ENCODE measurements at regions not wholly inside any gene's neighbourhood (a gene's known extent, or its start where the extent isn't known, plus 50 kb on each side); places are given as distances from the start of the nearest gene placed in this dataset.

- TF ChIP-seq POLR2A (IDR thresholded peaks at IDR 0.05) (no peak), EP300 (IDR thresholded peaks at IDR 0.05) (no peak), POLR2AphosphoS5 (IDR thresholded peaks at IDR 0.05) (no peak)
- TF ChIP-seq, protein P1, sequence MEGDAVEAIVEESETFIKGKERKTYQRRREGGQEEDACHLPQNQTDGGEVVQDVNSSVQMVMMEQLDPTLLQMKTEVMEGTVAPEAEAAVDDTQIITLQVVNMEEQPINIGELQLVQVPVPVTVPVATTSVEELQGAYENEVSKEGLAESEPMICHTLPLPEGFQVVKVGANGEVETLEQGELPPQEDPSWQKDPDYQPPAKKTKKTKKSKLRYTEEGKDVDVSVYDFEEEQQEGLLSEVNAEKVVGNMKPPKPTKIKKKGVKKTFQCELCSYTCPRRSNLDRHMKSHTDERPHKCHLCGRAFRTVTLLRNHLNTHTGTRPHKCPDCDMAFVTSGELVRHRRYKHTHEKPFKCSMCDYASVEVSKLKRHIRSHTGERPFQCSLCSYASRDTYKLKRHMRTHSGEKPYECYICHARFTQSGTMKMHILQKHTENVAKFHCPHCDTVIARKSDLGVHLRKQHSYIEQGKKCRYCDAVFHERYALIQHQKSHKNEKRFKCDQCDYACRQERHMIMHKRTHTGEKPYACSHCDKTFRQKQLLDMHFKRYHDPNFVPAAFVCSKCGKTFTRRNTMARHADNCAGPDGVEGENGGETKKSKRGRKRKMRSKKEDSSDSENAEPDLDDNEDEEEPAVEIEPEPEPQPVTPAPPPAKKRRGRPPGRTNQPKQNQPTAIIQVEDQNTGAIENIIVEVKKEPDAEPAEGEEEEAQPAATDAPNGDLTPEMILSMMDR (IDR thresholded peaks at IDR 0.05), result no peak
- no peaks in the 10 kb centered on the region for H3K9me3 ChIP-seq
- no peaks in the 10 kb centered on the region for H3K27me3 ChIP-seq
- no peak overlapping the region for H3K27ac ChIP-seq
- ATAC-seq (ENCODE audit: low FRiP score in 2 of 2) (no peak), DNase-seq (no peak)
- H3K36me3 ChIP-seq, result no peaks in the 10 kb centered on the region
- H3K4me3 ChIP-seq, result no peak overlapping the region
- H3K4me1 ChIP-seq, result no peaks in the 10 kb centered on the region
- 60 to 61% methylated on average over 2 of the region's 3 CpGs for WGBS, 2 donors
Measured at GRCh38 chr10:130895161-130895560, 416.4 kb downstream of the TCERG1L start.

- TF ChIP-seq EP300 (IDR thresholded peaks at IDR 0.05) (no peak), POLR2A (IDR thresholded peaks at IDR 0.05) (no peak), POLR2AphosphoS5 (IDR thresholded peaks at IDR 0.05) (no peak)
- TF ChIP-seq, protein P1 (IDR thresholded peaks at IDR 0.05), result no peak
- 80 to 86% methylated on average over 2 to 5 of the region's 5 CpGs for WGBS, 2 donors
- H3K36me3 ChIP-seq, result no peaks in the 10 kb centered on the region
- H3K27ac ChIP-seq, result no peak overlapping the region
- H3K4me3 ChIP-seq, result no peak overlapping the region
- no peaks in the 10 kb centered on the region for H3K9me3 ChIP-seq
- no peak for ATAC-seq (ENCODE audit: low FRiP score in 2 of 2)
- no peaks in the 10 kb centered on the region for H3K4me1 ChIP-seq
- DNase-seq, result no peak
- H3K27me3 ChIP-seq, result no peaks in the 10 kb centered on the region
Measured at GRCh38 chr10:130897815-130898214, 413.7 kb downstream of the TCERG1L start.

DNA sequence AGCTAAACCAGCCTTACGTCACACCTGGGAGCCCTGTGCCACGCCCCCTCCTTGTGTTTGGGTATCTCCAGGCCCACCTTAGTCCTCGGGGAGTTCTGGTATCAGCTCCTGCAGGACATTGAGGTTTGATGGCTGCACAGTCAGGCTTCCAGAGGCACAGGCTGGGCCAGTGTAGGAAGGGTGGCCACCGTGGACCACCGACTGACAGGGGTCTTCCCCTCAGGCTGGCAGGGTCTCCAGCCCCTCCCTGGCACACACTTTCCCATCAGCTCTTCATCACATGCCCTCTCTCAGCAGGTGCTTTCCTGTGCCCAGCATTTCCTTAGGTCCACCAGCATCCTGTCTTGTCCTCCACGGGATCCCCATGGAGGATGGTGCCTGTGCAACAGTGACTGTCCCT, 413.1 kb downstream of the TCERG1L start:
- TF ChIP-seq, protein P1 (IDR thresholded peaks at IDR 0.05), result no peak
- H3K4me1 ChIP-seq, result no peaks in the 10 kb centered on the region

GRCh38 chr10:130899856-130900255, 411.7 kb downstream of the TCERG1L start:
- H3K27ac ChIP-seq, result no peak overlapping the region
- 92 to 94% methylated on average over 7 to 12 of the region's 12 CpGs for WGBS, 2 donors
- no peak for DNase-seq
- H3K4me3 ChIP-seq, result no peak overlapping the region
- no peaks in the 10 kb centered on the region for H3K27me3 ChIP-seq
- no peaks in the 10 kb centered on the region for H3K9me3 ChIP-seq
- ATAC-seq (ENCODE audit: low FRiP score in 2 of 2), result no peak
- H3K4me1 ChIP-seq, result no peaks in the 10 kb centered on the region
- TF ChIP-seq EP300 (IDR thresholded peaks at IDR 0.05), result no peak
- TF ChIP-seq POLR2A (IDR thresholded peaks at IDR 0.05), result no peak
- H3K36me3 ChIP-seq, result no peaks in the 10 kb centered on the region

More for the DNA sequence above, 413.1 kb downstream of the TCERG1L start:
- ATAC-seq (ENCODE audit: low FRiP score in 2 of 2) (no peak), DNase-seq (no peak)
- no peaks in the 10 kb centered on the region for H3K9me3 ChIP-seq
- H3K27ac ChIP-seq, result no peak overlapping the region
- H3K4me3 ChIP-seq, result no peak overlapping the region
- H3K27me3 ChIP-seq, result no peaks in the 10 kb centered on the region
- WGBS, 2 donors, result 49 to 71% methylated on average over 2 to 6 of the region's 6 CpGs
- H3K36me3 ChIP-seq, result no peaks in the 10 kb centered on the region

DNA sequence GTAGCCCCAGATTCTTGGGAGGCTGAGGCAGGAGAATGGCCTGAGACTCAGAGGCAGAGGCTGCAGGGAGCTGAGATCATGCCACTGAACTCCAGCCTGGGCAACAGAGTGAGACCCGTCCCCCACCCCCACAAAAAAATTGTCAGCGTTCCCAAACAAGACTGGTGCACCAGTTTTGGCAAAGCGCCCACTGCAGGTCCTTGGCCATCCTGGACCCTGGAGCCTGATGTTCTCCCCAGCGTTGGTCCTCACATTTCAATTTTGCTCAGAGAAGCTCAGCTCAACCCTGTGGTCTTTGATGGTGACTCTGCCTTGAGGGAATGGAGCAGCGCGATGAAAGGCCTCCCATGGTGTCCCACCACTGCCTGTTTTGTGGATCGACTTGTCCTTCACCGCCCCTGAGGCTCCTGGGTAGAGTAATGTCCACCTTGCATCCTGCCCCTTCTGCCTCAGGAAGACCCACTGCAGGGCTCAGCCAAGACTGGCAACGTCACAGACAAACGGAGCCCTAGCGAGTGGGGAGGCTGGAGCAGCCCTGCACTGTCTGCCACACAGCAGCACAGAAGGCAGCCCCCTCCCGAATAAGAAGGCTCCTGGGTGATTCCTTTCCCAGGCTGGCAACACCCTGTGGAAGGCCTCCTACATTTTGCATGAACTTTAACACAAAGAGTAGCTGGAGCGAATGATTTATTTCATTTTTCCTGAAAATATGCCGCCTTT, 410.9 kb downstream of the TCERG1L start:
- WGBS, 2 donors, result 82 to 85% methylated on average over 11 to 14 of the region's 14 CpGs
- DNase-seq (no peak), ATAC-seq (ENCODE audit: low FRiP score in 2 of 2) (no peak)
- H3K4me1 ChIP-seq, result no peaks in the 10 kb centered on the region
- TF ChIP-seq EP300 (IDR thresholded peaks at IDR 0.05) (no peak), POLR2A (IDR thresholded peaks at IDR 0.05) (no peak), POLR2AphosphoS5 (IDR thresholded peaks at IDR 0.05) (no peak)
- TF ChIP-seq, protein P1 (IDR thresholded peaks at IDR 0.05), result no peak
- no peaks in the 10 kb centered on the region for H3K27me3 ChIP-seq
- H3K4me3 ChIP-seq, result no peak overlapping the region
- H3K27ac ChIP-seq, result no peak overlapping the region
- no peaks in the 10 kb centered on the region for H3K9me3 ChIP-seq
- no peaks in the 10 kb centered on the region for H3K36me3 ChIP-seq
